H1 (cell line): ENCODE measurements at regions not wholly inside any gene's neighbourhood (a gene's known extent, or its start where the extent isn't known, plus 50 kb on each side); places are given as distances from the start of the nearest gene placed in this dataset.

Experiments used
- CHD7 ChIP-seq: fragments of 300-600 bp; sonication (generic); IDR thresholded peaks from 2 replicates; pipeline ENCODE4 v1.7.1; 2012; ENCODE audit warnings: low read length, moderate library complexity, mild to moderate bottlenecking, inconsistent platforms; ENCODE audit not compliant: insufficient replicate concordance
- E2F6 ChIP-seq: IDR thresholded peaks from 2 replicates; pipeline ENCODE4 v1.6.1; 2012; ENCODE audit warnings: inconsistent platforms
- FOSL1 ChIP-seq: IDR thresholded peaks from 2 replicates; pipeline ENCODE4 v1.6.1; 2011; ENCODE audit warnings: mild to moderate bottlenecking, low read depth, low read length, moderate library complexity; ENCODE audit not compliant: insufficient read depth
- MAFK ChIP-seq: IDR thresholded peaks from 2 replicates; pipeline ENCODE4 v1.6.1; 2012; ENCODE audit warnings: low read depth, mild to moderate bottlenecking, improper control_type of control experiment, low read length
- RXRA ChIP-seq: IDR thresholded peaks from 2 replicates; pipeline ENCODE4 v1.6.1; 2011; ENCODE audit warnings: low read depth, mild to moderate bottlenecking, low read length, moderate library complexity; ENCODE audit not compliant: insufficient read depth
- ZNF274 ChIP-seq: IDR thresholded peaks from 2 replicates; pipeline ENCODE4 v1.7.0; 2012; ENCODE audit warnings: low read length, borderline replicate concordance; ENCODE audit errors: extremely low read depth

- TF ChIP-seq CHD7 (no peak), MAFK (no peak), FOSL1 (no peak), E2F6 (no peak), RXRA (no peak), ZNF274 (no peak)
Measured at GRCh38 chr2:84016183-84016582, 442.9 kb downstream of the SUCLG1 start (continued).
